ENCODE measurements at regions not wholly inside any gene's neighbourhood (a gene's known extent, or its start where the extent isn't known, plus 50 kb on each side); places are given as distances from the start of the nearest gene placed in this dataset.

DNA sequence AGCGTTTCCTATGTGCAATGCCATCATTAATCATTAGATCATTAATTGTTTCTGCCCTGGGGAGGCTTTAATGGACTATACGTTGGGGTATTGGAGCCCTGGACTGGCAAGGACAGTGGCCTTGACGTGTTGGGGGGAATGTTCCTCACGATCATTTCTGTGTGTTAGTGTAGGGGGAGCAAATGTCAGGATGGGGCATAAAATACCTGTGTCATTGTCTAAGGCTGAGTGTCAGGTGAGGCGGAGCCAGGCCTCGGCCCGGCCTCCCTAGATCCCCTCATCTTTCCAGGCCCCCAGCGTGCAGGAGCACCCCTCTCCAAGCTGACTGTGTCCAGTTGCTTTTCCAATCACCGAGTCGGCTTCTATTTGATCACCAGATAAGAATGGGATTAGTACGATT lies 346.4 kb upstream of the SHH start:
- TF ChIP-seq, protein P1, sequence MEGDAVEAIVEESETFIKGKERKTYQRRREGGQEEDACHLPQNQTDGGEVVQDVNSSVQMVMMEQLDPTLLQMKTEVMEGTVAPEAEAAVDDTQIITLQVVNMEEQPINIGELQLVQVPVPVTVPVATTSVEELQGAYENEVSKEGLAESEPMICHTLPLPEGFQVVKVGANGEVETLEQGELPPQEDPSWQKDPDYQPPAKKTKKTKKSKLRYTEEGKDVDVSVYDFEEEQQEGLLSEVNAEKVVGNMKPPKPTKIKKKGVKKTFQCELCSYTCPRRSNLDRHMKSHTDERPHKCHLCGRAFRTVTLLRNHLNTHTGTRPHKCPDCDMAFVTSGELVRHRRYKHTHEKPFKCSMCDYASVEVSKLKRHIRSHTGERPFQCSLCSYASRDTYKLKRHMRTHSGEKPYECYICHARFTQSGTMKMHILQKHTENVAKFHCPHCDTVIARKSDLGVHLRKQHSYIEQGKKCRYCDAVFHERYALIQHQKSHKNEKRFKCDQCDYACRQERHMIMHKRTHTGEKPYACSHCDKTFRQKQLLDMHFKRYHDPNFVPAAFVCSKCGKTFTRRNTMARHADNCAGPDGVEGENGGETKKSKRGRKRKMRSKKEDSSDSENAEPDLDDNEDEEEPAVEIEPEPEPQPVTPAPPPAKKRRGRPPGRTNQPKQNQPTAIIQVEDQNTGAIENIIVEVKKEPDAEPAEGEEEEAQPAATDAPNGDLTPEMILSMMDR (IDR thresholded peaks at IDR 0.05; ENCODE audit: borderline replicate concordance, control extremely low read depth, extremely low read depth, insufficient read depth, missing control alignments) = no peak
- no peak for DNase-seq (ENCODE audit: low spot score)
- in situ Hi-C loops (cut with MboI; ENCODE audit: low sequenced_read_pairs, unreplicated experiment) = no loop called here

DNA sequence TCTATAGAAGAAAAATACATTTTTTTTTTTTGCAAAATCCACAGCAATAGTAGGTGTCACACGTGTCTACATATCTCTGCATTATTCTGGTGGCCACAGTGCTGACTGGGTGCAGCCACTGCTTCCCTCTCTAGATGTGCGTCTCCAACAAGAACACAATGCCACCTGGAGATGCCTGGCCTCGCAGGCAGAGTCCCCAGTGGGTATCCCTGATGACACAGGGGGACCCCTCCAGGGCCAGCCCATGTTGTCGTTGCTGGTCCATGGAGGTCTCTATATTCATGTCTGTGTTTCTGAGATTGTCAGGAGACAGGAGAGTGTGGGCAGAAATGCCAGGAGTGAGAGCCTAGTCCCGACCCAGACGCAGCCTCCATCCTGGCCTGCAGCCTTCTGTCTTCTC lies 345.9 kb upstream of the SHH start:
- in situ Hi-C loops (cut with MboI; ENCODE audit: low sequenced_read_pairs, unreplicated experiment) = no loop called here
- TF ChIP-seq, protein P1 (IDR thresholded peaks at IDR 0.05; ENCODE audit: borderline replicate concordance, control extremely low read depth, extremely low read depth, insufficient read depth, missing control alignments) = no peak
- DNase-seq (ENCODE audit: low spot score) = no peak

DNA sequence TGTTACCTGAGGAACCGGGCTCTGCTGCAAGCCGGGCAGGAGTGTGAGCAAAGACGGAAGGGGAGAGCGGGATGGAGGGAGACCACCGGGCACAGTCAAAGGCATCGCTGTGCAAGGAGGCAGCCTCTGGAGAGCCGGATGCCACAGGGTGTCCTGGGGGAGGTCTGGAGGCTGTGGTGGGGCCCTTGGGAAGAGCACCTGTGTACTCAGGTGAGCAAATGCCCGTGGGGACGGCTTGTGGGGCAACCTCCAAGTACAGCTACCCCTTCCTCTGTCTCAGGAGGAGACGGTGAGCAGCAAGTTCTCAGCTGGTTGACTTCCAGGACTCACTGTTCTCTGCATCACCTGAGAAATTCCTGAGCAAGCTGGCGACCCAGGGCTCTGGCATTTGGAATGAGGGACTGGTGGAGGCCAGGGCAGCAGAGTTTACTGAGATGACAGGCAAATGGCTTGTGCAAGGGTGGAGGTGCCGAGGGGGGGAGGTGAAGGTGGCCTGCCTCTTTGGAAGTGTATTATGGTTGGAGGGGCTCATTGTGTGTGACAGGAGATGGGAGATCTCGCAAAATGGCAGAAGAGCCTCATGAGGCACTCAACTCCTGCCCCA lies 345.2 kb upstream of the SHH start:
- TF ChIP-seq, protein P1 (IDR thresholded peaks at IDR 0.05; ENCODE audit: borderline replicate concordance, control extremely low read depth, extremely low read depth, insufficient read depth, missing control alignments) = no peak
- DNase-seq (ENCODE audit: low spot score) = no peak
- in situ Hi-C loops (cut with MboI; ENCODE audit: low sequenced_read_pairs, unreplicated experiment) = no loop called here

DNA sequence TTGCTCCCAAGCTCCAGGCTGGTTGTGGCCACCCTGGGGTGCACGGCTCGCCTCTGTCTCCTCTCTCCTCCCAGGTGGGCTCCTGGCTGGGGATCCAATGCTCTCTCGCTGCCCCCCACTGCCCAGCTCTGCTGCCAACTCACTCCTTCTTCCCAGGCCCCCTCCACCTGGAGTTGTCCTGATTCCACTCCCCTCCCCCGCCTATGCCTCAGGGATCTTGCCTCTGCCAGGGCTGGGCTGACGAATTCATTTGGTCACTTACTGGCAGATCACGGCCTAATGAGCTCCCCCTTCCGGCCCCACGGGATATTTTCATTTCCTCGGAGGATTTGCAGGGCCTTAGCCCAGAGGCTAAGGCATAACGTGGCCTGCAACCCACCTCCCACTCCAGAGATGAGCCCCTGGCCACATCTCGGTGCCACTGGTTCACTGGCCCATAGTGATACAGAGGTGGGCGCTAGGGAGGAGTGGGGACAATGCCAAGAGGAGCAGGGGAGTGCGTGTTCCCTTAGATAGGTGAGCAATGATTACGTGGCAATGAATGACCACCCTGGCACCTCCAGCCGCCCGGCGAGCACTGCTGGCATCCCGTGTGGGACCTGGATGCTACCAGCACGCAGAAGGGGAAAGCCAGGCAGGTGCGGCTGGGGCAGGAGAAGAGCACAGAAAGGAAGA lies 344.6 kb upstream of the SHH start:
- DNase-seq (ENCODE audit: low spot score) = no peak
- TF ChIP-seq, protein P1 (IDR thresholded peaks at IDR 0.05; ENCODE audit: borderline replicate concordance, control extremely low read depth, extremely low read depth, insufficient read depth, missing control alignments) = no peak
- in situ Hi-C loops (cut with MboI; ENCODE audit: low sequenced_read_pairs, unreplicated experiment) = no loop called here

DNA sequence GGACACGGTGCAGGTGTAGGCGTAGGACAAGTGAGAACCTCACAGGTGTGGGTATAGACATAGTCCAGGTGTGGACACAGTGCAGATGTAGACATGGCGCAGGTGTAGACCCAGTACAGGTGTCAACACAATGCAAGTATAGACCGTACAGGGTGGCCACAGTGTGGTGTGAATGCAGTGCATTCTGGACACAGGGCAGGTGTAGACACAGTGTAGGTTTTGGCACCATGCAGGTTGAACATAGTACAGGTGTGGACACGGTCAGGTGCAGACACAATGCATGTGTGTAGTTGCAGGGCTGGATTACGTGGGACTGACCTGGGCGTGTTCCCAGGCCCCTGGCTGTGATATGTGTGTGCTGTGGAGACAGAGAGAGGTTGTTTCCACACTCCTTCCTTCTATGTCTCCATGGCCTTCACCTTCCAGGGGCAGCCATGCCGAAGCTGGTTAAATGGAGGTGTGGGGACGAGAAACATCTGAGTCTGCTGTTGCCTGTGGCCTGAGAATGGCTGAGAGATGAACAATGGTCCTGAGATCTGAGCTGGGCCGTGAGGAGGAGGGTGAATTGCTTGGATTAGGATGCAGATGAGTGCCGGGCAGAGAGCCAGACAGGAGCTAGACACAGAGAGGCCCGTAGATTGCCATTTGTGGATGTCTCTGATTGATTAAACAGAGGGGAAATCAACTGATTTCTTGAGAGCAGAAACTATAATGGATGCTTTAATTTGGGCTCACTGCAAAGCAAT lies 343.9 kb upstream of the SHH start:
- in situ Hi-C loops (cut with MboI; ENCODE audit: low sequenced_read_pairs, unreplicated experiment) = no loop called here
- no peak for DNase-seq (ENCODE audit: low spot score)
- TF ChIP-seq, protein P1 (IDR thresholded peaks at IDR 0.05; ENCODE audit: borderline replicate concordance, control extremely low read depth, extremely low read depth, insufficient read depth, missing control alignments) = no peak

DNA sequence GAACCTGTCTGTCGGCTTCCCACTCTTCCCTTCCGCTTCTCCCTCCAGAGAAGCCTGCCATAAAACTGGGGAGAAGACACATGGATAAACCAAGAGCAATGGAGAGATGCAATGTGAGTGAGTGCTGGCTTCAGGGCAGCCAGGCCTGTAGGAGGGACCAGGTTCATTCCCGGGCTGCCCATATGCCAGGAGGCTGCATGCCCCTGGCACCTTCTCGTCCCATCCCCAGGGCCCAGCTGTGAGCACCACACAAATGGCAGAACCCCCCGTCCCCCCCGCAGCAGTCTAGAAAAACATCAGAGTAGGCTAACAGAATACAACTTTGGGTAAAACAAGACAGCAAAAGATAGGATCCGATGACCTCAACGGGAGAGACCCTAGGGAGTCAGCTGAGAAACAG lies 341.3 kb upstream of the SHH start:
- in situ Hi-C loops (cut with MboI; ENCODE audit: low sequenced_read_pairs, unreplicated experiment) = no loop called here
- DNase-seq (ENCODE audit: low spot score) = no peak
- TF ChIP-seq, protein P1 (IDR thresholded peaks at IDR 0.05; ENCODE audit: borderline replicate concordance, control extremely low read depth, extremely low read depth, insufficient read depth, missing control alignments) = no peak
